ENCODE measurements at regions not wholly inside any gene's neighbourhood (a gene's known extent, or its start where the extent isn't known, plus 50 kb on each side); places are given as distances from the start of the nearest gene placed in this dataset.

DNA sequence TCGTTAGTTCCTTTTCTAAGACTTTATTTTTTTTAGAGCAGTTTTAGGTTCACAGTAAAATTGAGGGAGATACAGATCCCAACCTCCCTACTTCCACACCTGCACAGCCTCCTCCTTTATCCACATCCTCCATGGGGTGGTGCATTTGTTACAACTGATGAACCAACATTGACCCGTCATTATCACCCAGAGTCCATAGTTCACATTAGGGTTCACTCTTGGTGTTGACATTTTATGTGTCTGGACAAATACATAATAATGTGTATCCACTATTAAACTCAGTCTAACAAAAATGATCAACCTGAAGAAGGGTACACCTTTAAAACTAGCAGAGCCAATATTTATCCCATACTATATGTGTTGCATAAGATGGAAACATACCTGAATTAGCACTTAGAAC, 130.4 kb upstream of the CCDC28A start:
- Histone ChIP-seq H4K20me1 (ENCODE audit: control insufficient read depth, insufficient read depth, insufficient read length) (no peaks in the 10 kb centered on the region), H3K56ac (ENCODE audit: insufficient read length, low read depth, low read length) (no peak overlapping the region), H3K14ac (ENCODE audit: insufficient read depth, low read length) (no peak overlapping the region), H3K79me1 (ENCODE audit: insufficient read depth, low read depth, low read length, poor library complexity, severe bottlenecking) (no peaks in the 10 kb centered on the region), H3K4me1 (ENCODE audit: insufficient read depth, low read length) (no peaks in the 10 kb centered on the region), H3K4ac (ENCODE audit: low read depth, low read length) (no peak overlapping the region), H2BK15ac (ENCODE audit: low read depth, low read length) (no peak overlapping the region), H3K27me3 (ENCODE audit: insufficient read depth, low read length) (no peaks in the 10 kb centered on the region), H2AFZ (ENCODE audit: low read length) (no peak overlapping the region), H3K9ac (ENCODE audit: extremely low read depth, insufficient read length, low read length) (no peak overlapping the region), H2BK120ac (ENCODE audit: low read depth, low read length, poor library complexity, severe bottlenecking) (no peak overlapping the region), H4K91ac (ENCODE audit: insufficient read length, low read depth, low read length) (no peak overlapping the region), H2BK12ac (ENCODE audit: insufficient read length, low read depth, low read length) (no peak overlapping the region), H2BK20ac (ENCODE audit: low read depth, low read length, poor library complexity, severe bottlenecking) (no peak overlapping the region), H2BK5ac (ENCODE audit: insufficient read length, low read length) (no peak overlapping the region), H3K27ac (ENCODE audit: insufficient read length, low read depth, low read length) (no peak overlapping the region), H4K5ac (ENCODE audit: insufficient read length, low read depth, low read length) (no peak overlapping the region), H3K4me2 (ENCODE audit: insufficient read depth, insufficient read length, low read length) (no peak overlapping the region), H3K9me3 (ENCODE audit: control insufficient read depth, low read depth, low read length) (no peaks in the 10 kb centered on the region), H3K23me2 (ENCODE audit: insufficient read length, low read depth, low read length, poor library complexity, severe bottlenecking) (no peaks in the 10 kb centered on the region), H4K8ac (replicated peaks; ENCODE audit: insufficient read length, low read depth, low read length) (no peak overlapping the region), H3K79me2 (ENCODE audit: insufficient read depth, low read length) (no peaks in the 10 kb centered on the region), H3T11ph (ENCODE audit: low read length) (no peak overlapping the region), H3K18ac (ENCODE audit: insufficient read length, low read depth, low read length) (no peak overlapping the region), H3K23ac (ENCODE audit: insufficient read length, low read depth, low read length) (no peak overlapping the region), H2AK5ac (ENCODE audit: insufficient read length, low read length) (no peak overlapping the region)
- Mint-ChIP-seq H3K36me3 (ENCODE audit: insufficient read depth in 1 of 3, low read depth in 3 of 3) (peaks cover 0 to 4% (median 4%) of the 10 kb centered on the region in 3 experiments; a peak in 4 of 7 replicates), H3K27ac (no peak overlapping the region; a peak in 1 of 7 replicates), H3K4me3 (no peak overlapping the region), H3K4me1 (peaks cover 3 to 8% of the 10 kb centered on the region in 2 experiments; a peak in 3 of 4 replicates), H3K27me3 (ENCODE audit: low read depth) (no peaks in the 10 kb centered on the region), H3K9me3 (no peaks in the 10 kb centered on the region)
- no peak for DNase-seq
- TF ChIP-seq, protein P1, sequence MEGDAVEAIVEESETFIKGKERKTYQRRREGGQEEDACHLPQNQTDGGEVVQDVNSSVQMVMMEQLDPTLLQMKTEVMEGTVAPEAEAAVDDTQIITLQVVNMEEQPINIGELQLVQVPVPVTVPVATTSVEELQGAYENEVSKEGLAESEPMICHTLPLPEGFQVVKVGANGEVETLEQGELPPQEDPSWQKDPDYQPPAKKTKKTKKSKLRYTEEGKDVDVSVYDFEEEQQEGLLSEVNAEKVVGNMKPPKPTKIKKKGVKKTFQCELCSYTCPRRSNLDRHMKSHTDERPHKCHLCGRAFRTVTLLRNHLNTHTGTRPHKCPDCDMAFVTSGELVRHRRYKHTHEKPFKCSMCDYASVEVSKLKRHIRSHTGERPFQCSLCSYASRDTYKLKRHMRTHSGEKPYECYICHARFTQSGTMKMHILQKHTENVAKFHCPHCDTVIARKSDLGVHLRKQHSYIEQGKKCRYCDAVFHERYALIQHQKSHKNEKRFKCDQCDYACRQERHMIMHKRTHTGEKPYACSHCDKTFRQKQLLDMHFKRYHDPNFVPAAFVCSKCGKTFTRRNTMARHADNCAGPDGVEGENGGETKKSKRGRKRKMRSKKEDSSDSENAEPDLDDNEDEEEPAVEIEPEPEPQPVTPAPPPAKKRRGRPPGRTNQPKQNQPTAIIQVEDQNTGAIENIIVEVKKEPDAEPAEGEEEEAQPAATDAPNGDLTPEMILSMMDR (conservative IDR thresholded peaks at IDR 0.05) = no peak
- no CpG with 5 or more reads among the region's 2 CpGs for WGBS (ENCODE audit: extremely low coverage, insufficient read length, low lambda C conversion rate)
